ENCODE measurements at regions not wholly inside any gene's neighbourhood (a gene's known extent, or its start where the extent isn't known, plus 50 kb on each side); places are given as distances from the start of the nearest gene placed in this dataset.

- H3K9me3 ChIP-seq = no peaks in the 10 kb centered on the region
- no peaks in the 10 kb centered on the region for H3K36me3 ChIP-seq
- no peaks in the 10 kb centered on the region for H3K4me1 ChIP-seq
- DNase-seq (ENCODE audit: low spot score in 2 of 2) = no peak
- TF ChIP-seq, protein P1, sequence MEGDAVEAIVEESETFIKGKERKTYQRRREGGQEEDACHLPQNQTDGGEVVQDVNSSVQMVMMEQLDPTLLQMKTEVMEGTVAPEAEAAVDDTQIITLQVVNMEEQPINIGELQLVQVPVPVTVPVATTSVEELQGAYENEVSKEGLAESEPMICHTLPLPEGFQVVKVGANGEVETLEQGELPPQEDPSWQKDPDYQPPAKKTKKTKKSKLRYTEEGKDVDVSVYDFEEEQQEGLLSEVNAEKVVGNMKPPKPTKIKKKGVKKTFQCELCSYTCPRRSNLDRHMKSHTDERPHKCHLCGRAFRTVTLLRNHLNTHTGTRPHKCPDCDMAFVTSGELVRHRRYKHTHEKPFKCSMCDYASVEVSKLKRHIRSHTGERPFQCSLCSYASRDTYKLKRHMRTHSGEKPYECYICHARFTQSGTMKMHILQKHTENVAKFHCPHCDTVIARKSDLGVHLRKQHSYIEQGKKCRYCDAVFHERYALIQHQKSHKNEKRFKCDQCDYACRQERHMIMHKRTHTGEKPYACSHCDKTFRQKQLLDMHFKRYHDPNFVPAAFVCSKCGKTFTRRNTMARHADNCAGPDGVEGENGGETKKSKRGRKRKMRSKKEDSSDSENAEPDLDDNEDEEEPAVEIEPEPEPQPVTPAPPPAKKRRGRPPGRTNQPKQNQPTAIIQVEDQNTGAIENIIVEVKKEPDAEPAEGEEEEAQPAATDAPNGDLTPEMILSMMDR (IDR thresholded peaks at IDR 0.05) = no peak
- no peak for TF ChIP-seq POLR2AphosphoS5 (IDR thresholded peaks at IDR 0.05)
- TF ChIP-seq POLR2A (IDR thresholded peaks at IDR 0.05) = no peak
- no peaks in the 10 kb centered on the region for H3K27me3 ChIP-seq
- no peak overlapping the region for H3K4me3 ChIP-seq
- intact Hi-C loops (cut with DNase I; ENCODE audit: low total_unique reads) = no loop called here
- H3K27ac ChIP-seq = no peak overlapping the region
Observed at GRCh38 chr2:138279871-138280270, 221.7 kb upstream of the SPOPL start.

DNA sequence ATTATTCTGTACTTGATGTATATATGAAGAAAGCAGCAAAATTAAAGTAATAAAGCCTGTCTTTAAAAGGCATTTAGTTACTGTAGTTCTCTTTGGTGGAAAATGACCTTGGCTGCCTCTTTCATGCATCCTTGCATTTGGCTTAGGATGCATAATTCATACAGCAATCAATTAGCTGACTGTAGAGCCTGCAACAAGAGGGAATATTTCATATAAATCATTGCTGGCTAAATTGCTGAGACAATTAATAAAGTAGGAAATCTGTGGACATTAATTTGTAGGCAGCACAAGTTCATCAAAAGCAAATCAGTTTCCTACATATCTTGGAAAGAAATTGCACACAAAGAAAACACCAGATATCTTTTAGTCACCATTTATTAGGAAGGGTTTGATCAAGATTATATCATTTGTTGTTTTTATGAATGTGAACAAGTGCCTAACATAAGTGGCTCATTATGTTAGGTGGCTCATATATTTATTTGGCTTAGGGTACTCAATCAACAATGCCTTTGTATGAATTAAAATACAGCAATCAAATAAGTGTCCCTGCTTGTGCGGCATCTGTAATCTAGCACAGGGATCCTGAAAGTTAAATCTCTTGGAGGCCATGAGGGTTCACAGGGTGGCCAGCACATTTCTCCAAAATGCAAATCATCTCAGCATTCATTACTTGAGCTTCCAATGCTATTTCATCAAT, 220.4 kb upstream of the SPOPL start:
- DNase-seq (ENCODE audit: low spot score in 2 of 2) = no peak
- Histone ChIP-seq H3K4me1 (no peaks in the 10 kb centered on the region), H3K27me3 (no peaks in the 10 kb centered on the region), H3K4me3 (no peak overlapping the region), H3K36me3 (no peaks in the 10 kb centered on the region), H3K9me3 (peaks cover 0 to 6% of the 10 kb centered on the region in 2 donors), H3K27ac (no peak overlapping the region)
- intact Hi-C loops (cut with DNase I; ENCODE audit: low total_unique reads) = no loop called here
- TF ChIP-seq POLR2AphosphoS5 (IDR thresholded peaks at IDR 0.05) (no peak), POLR2A (IDR thresholded peaks at IDR 0.05) (no peak)
- TF ChIP-seq, protein P1 (IDR thresholded peaks at IDR 0.05) = no peak

GRCh38 chr2:138282014-138282672, 219.4 kb upstream of the SPOPL start:
- Histone ChIP-seq H3K9me3 (peaks cover 0 to 6% of the 10 kb centered on the region in 2 donors), H3K4me1 (no peaks in the 10 kb centered on the region), H3K4me3 (no peak overlapping the region), H3K27me3 (no peaks in the 10 kb centered on the region), H3K36me3 (no peaks in the 10 kb centered on the region), H3K27ac (no peak overlapping the region)
- no peak for DNase-seq (ENCODE audit: low spot score in 2 of 2)
- intact Hi-C loops (cut with DNase I; ENCODE audit: low total_unique reads) = no loop called here
- TF ChIP-seq, protein P1 (IDR thresholded peaks at IDR 0.05) = no peak
- no peak for TF ChIP-seq POLR2AphosphoS5 (IDR thresholded peaks at IDR 0.05)
- no peak for TF ChIP-seq POLR2A (IDR thresholded peaks at IDR 0.05)

GRCh38 chr2:138291805-138292204, 209.8 kb upstream of the SPOPL start:
- Histone ChIP-seq H3K4me1 (no peaks in the 10 kb centered on the region), H3K36me3 (no peaks in the 10 kb centered on the region), H3K9me3 (no peaks in the 10 kb centered on the region), H3K27me3 (no peaks in the 10 kb centered on the region), H3K4me3 (no peak overlapping the region), H3K27ac (no peak overlapping the region)
- no peak for DNase-seq (ENCODE audit: low spot score in 2 of 2)
- intact Hi-C loops (cut with DNase I; ENCODE audit: low total_unique reads) = no loop called here
- TF ChIP-seq POLR2AphosphoS5 (IDR thresholded peaks at IDR 0.05) (no peak), POLR2A (IDR thresholded peaks at IDR 0.05) (no peak)
- TF ChIP-seq, protein P1 (IDR thresholded peaks at IDR 0.05) = no peak

DNA sequence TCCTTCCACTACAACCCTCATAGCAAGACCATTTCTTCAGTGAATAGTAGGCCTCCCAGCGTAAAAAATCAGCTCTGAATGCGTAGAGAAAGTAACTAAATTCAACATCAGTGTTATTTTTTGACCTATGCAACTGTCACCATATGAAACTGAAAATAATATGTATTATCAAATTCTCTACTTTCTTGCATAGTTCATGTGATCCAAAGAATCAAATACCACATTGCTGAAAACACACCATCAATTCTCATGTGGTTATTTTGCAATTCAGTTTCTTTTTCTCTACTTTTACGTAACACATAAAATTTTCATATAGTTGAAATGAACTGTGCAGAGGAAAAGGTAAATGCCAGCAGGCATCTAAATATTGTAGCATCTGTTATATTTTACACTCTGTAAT, 208.5 kb upstream of the SPOPL start:
- no peaks in the 10 kb centered on the region for H3K4me1 ChIP-seq
- no peak overlapping the region for H3K27ac ChIP-seq
- no peaks in the 10 kb centered on the region for H3K9me3 ChIP-seq
- DNase-seq (ENCODE audit: low spot score in 2 of 2) = no peak
- TF ChIP-seq POLR2AphosphoS5 (IDR thresholded peaks at IDR 0.05) (no peak), POLR2A (IDR thresholded peaks at IDR 0.05) (no peak)
- TF ChIP-seq, protein P1 (IDR thresholded peaks at IDR 0.05) = no peak
- intact Hi-C loops (cut with DNase I; ENCODE audit: low total_unique reads) = no loop called here
- H3K27me3 ChIP-seq = no peaks in the 10 kb centered on the region
- H3K36me3 ChIP-seq = no peaks in the 10 kb centered on the region
- no peak overlapping the region for H3K4me3 ChIP-seq

Measured in breast epithelium (tissue), 4 donors.